Psoas muscle (tissue), 7 donors: ENCODE measurements at regions not wholly inside any gene's neighbourhood (a gene's known extent, or its start where the extent isn't known, plus 50 kb on each side); places are given as distances from the start of the nearest gene placed in this dataset.

Experiments
- ATAC-seq, 4 donors: fragments of 200-7000 bp; cut with Tn5 transposase; one replicate each; pipeline ENCODE4 v1.9.1; 2020; ENCODE audit warnings: moderate library complexity in 3 of 4, mild to moderate bottlenecking in 2 of 4
- DNase-seq, 2 donors: peaks; one replicate each; pipeline ENCODE4 v3.0.0-alpha.2; 2020
- H3K27ac ChIP-seq: fragments of 200-600 bp; one replicate; pipeline ENCODE4 v1.8.0; 2022
- H3K27me3 ChIP-seq, 3 donors: fragments of 200-600 bp in 1 of 3; one replicate each; pipeline versions ENCODE4 v1.6.1 to v1.8.0; 2013 to 2022; ENCODE audit warnings: low read length in 2 of 3, mild to moderate bottlenecking in 2 of 3, moderate library complexity in 1 of 3; ENCODE audit not compliant: insufficient read depth in 3 of 3
- H3K36me3 ChIP-seq, 2 donors: fragments of 200-600 bp in 1 of 2; one replicate each; pipeline versions ENCODE4 v1.6.1 to v1.8.0; 2013 to 2022; ENCODE audit warnings: low read depth in 1 of 2, mild to moderate bottlenecking in 1 of 2, moderate library complexity in 1 of 2; ENCODE audit not compliant: insufficient read depth in 1 of 2
- H3K4me1 ChIP-seq: fragments of 200-600 bp; one replicate; pipeline ENCODE4 v1.8.0; 2022
- H3K4me3 ChIP-seq: fragments of 200-600 bp; one replicate; pipeline ENCODE4 v1.8.0; 2022; ENCODE audit warnings: mild to moderate bottlenecking
- H3K9me3 ChIP-seq: fragments of 200-600 bp; one replicate; pipeline ENCODE4 v1.8.0; 2022
- CTCF ChIP-seq: fragments of 200-600 bp; IDR thresholded peaks from one replicate; pipeline ENCODE4 v1.8.0; 2022; ENCODE audit warnings: antibody characterized with exemption
- WGBS, 3 donors: extraction: QIAGEN DNeasy Blood & Tissue Kit; methylation state at CpG; one replicate each; pipeline versions ENCODE4 v1.1.6 to v1.1.7; 2013; 5-methylcytosine and 5-hydroxymethylcytosine counted together
- intact Hi-C, 2 donors: fragments of 100-400 bp; cut with DNase I; formaldehyde crosslinking; loops; one replicate each; pipeline versions ENCODE4 v1.11.0 to v1.14.2; 2022
- donor health status: healthy with polysubstance abuse.
- donor health status: DM: no; HTN: no; CAD: no; lungs with moderate emphysema.
- donor health status: Bipolar disorder and iron deficiency.
- donor health status: healthy.
- donor health status: DM: yes; HTN: yes; CAD: no.
- donor health status: DM: no; HTN: no; CAD: no.
- donor health status: DM: yes; HTN: yes; CAD: no.

GRCh38 chr6:145442110-145442509 lies 293.2 kb downstream of the EPM2A start:
- Histone ChIP-seq H3K9me3 (peaks cover 26% of the 10 kb centered on the region), H3K27ac (no peak overlapping the region), H3K36me3 (no peaks in the 10 kb centered on the region), H3K4me3 (no peak overlapping the region), H3K27me3 (no peaks in the 10 kb centered on the region), H3K4me1 (no peaks in the 10 kb centered on the region)
- no peak for TF ChIP-seq CTCF
- DNase-seq (no peak), ATAC-seq (no peak)
- 93 to 97% (median 96%) methylated on average over 2 of the region's 2 CpGs for WGBS, 3 donors
- intact Hi-C loops = no loop called here

- Histone ChIP-seq H3K4me3 (no peak overlapping the region), H3K4me1 (no peaks in the 10 kb centered on the region), H3K9me3 (peaks cover 26% of the 10 kb centered on the region), H3K27me3 (no peaks in the 10 kb centered on the region), H3K27ac (no peak overlapping the region), H3K36me3 (no peaks in the 10 kb centered on the region)
- TF ChIP-seq CTCF = no peak
- 61 to 76% (median 69%) methylated on average over 1 of the region's 1 CpG for WGBS, 3 donors
- no peak for ATAC-seq
- DNase-seq = no peak
- intact Hi-C loops = no loop called here
These were observed 289.6 kb downstream of the EPM2A start for GRCh38 chr6:145445674-145446073.

GRCh38 chr6:145451029-145451428 lies 284.3 kb downstream of the EPM2A start:
- intact Hi-C loops = no loop called here

GRCh38 chr6:145453376-145453775 lies 281.9 kb downstream of the EPM2A start:
- DNase-seq = no peak
- no peaks in the 10 kb centered on the region for H3K27me3 ChIP-seq
- no peak overlapping the region for H3K27ac ChIP-seq
- H3K9me3 ChIP-seq = no peaks in the 10 kb centered on the region
- no peak overlapping the region for H3K4me3 ChIP-seq
- intact Hi-C loops = no loop called here
- no peaks in the 10 kb centered on the region for H3K36me3 ChIP-seq
- no peaks in the 10 kb centered on the region for H3K4me1 ChIP-seq
- ATAC-seq = no peak
- no peak for TF ChIP-seq CTCF

More at GRCh38 chr6:145451029-145451428, 284.3 kb downstream of the EPM2A start:
- TF ChIP-seq CTCF = no peak
- ATAC-seq (no peak), DNase-seq (no peak)
- Histone ChIP-seq H3K27ac (no peak overlapping the region), H3K36me3 (no peaks in the 10 kb centered on the region), H3K4me3 (no peak overlapping the region), H3K4me1 (no peaks in the 10 kb centered on the region), H3K27me3 (no peaks in the 10 kb centered on the region), H3K9me3 (peaks cover 10% of the 10 kb centered on the region)
- WGBS, 3 donors = 88 to 96% (median 94%) methylated on average over 1 of the region's 1 CpG

GRCh38 chr6:145454006-145454405 lies 281.3 kb downstream of the EPM2A start:
- WGBS, 3 donors = 83 to 92% (median 89%) methylated on average over 2 of the region's 2 CpGs
- no peaks in the 10 kb centered on the region for H3K4me1 ChIP-seq
- no peak for DNase-seq
- H3K27ac ChIP-seq = no peak overlapping the region
- intact Hi-C loops = no loop called here
- no peaks in the 10 kb centered on the region for H3K27me3 ChIP-seq
- no peaks in the 10 kb centered on the region for H3K9me3 ChIP-seq
- no peak overlapping the region for H3K4me3 ChIP-seq
- TF ChIP-seq CTCF = no peak
- ATAC-seq = no peak
- H3K36me3 ChIP-seq = no peaks in the 10 kb centered on the region
